GM23338 (cell line): ENCODE measurements at regions not wholly inside any gene's neighbourhood (a gene's known extent, or its start where the extent isn't known, plus 50 kb on each side); places are given as distances from the start of the nearest gene placed in this dataset.
A peak's percentile ranks its signal among the peaks of the same experiment; 100 is the strongest.
"Not testable (repeated sequence)": the region's sequence is repeated elsewhere in the genome, so short reads cannot be mapped to it uniquely, and the experiment has no call there.

ENCODE experiments used
- ATAC-seq: fragments of 200-7000 bp; cut with Tn5 transposase; 3 replicates; pipeline ENCODE4 v1.9.1; 2020
- DNase-seq: peaks from one replicate; pipeline ENCODE4 v3.0.0-alpha.2; 2015; ENCODE audit warnings: low spot score
- H2AFZ ChIP-seq: fragments of 200-600 bp; sonication (generic); 2 replicates; pipeline ENCODE4 v1.8.0; 2016; ENCODE audit warnings: antibody characterized with exemption, mild to moderate bottlenecking, moderate library complexity
- H3F3A ChIP-seq: fragments of 200-600 bp; sonication (generic); replicated peaks from 2 replicates; pipeline ENCODE4 v1.8.0; 2017; ENCODE audit warnings: antibody characterized with exemption, mixed run types, low read depth
- H3K27ac ChIP-seq: fragments of 200-600 bp; sonication (generic); 2 replicates; pipeline ENCODE4 v1.6.1; 2016; ENCODE audit warnings: low read depth
- H3K27me3 ChIP-seq: fragments of 200-600 bp; sonication (generic); 2 replicates; pipeline ENCODE4 v1.8.0; 2016; ENCODE audit warnings: mild to moderate bottlenecking, mixed run types, moderate library complexity; ENCODE audit not compliant: insufficient read depth
- H3K36me3 ChIP-seq: fragments of 200-600 bp; sonication (generic); 2 replicates; pipeline ENCODE4 v1.8.0; 2016; ENCODE audit warnings: mild to moderate bottlenecking; ENCODE audit not compliant: insufficient read depth
- H3K4me1 ChIP-seq: fragments of 200-600 bp; sonication (generic); 2 replicates; pipeline ENCODE4 v1.8.0; 2016; ENCODE audit warnings: mild to moderate bottlenecking, moderate library complexity; ENCODE audit not compliant: insufficient read depth
- H3K4me2 ChIP-seq: fragments of 200-600 bp; sonication (generic); 2 replicates; pipeline ENCODE4 v1.7.1; 2017; ENCODE audit warnings: mixed run types
- H3K4me3 ChIP-seq: fragments of 200-600 bp; sonication (generic); 2 replicates; pipeline ENCODE4 v1.6.1; 2016; ENCODE audit warnings: mixed run types
- H3K79me2 ChIP-seq: fragments of 200-600 bp; sonication (generic); replicated peaks from 2 replicates; pipeline ENCODE4 v1.8.0; 2017; ENCODE audit warnings: mild to moderate bottlenecking; ENCODE audit not compliant: insufficient read depth
- H3K9me2 ChIP-seq: fragments of 200-600 bp; sonication (generic); 2 replicates; pipeline ENCODE4 v1.8.0; 2017; ENCODE audit not compliant: insufficient read depth
- H4K20me1 ChIP-seq: fragments of 200-600 bp; sonication (generic); replicated peaks from 2 replicates; pipeline ENCODE4 v1.8.0; 2017; ENCODE audit warnings: mild to moderate bottlenecking; ENCODE audit not compliant: insufficient read depth
- H3K27ac Mint-ChIP-seq: 2 replicates; pipeline ENCODE4 v1.8.0; 2020; ENCODE audit warnings: inconsistent platforms, mild to moderate bottlenecking, moderate library complexity, mixed read lengths
- H3K27me3 Mint-ChIP-seq: 3 replicates; pipeline ENCODE4 v1.8.0; 2022; ENCODE audit warnings: low read depth, mild to moderate bottlenecking, moderate library complexity, mixed read lengths, inconsistent platforms; ENCODE audit not compliant: insufficient read depth, poor library complexity
- H3K36me3 Mint-ChIP-seq: 3 replicates; pipeline ENCODE4 v1.8.0; 2021; ENCODE audit warnings: low read depth, mild to moderate bottlenecking, inconsistent platforms, moderate library complexity, mixed read lengths
- H3K4me1 Mint-ChIP-seq: 3 replicates; pipeline ENCODE4 v1.8.0; 2020; ENCODE audit warnings: mild to moderate bottlenecking, inconsistent platforms, mixed read lengths
- H3K4me3 Mint-ChIP-seq: 3 replicates; pipeline ENCODE4 v1.8.0; 2021; ENCODE audit warnings: moderate library complexity, mild to moderate bottlenecking, inconsistent platforms, mixed read lengths
- H3K9me3 Mint-ChIP-seq: 3 replicates; pipeline ENCODE4 v1.8.0; 2020; ENCODE audit warnings: moderate library complexity, mild to moderate bottlenecking, inconsistent platforms, mixed read lengths
- CREB1 ChIP-seq: fragments of 250-450 bp; sonication (Bioruptor Pico); IDR thresholded peaks from 2 replicates; pipeline ENCODE4 v1.5.0; 2020; ENCODE audit warnings: low read depth, mild to moderate bottlenecking, moderate library complexity
- CTCF ChIP-seq, 2 experiments: fragments of 200-600 bp in 1 of 2; sonication (generic) in 1 of 2; conservative IDR thresholded peaks; 2 replicates each; pipeline versions ENCODE4 v1.5.1 to v1.6.1; 2016 to 2017; ENCODE audit warnings: antibody characterized with exemption in 2 of 2, low read depth in 2 of 2, mild to moderate bottlenecking in 2 of 2, moderate library complexity in 1 of 2
- ETS1 ChIP-seq: IDR thresholded peaks from 2 replicates; pipeline ENCODE4 v1.6.1; 2016; ENCODE audit warnings: antibody characterized with exemption
- EZH2 ChIP-seq: fragments of 200-600 bp; sonication (generic); IDR thresholded peaks from one replicate; pipeline ENCODE4 v1.8.0; 2017; ENCODE audit warnings: antibody characterized with exemption, mild to moderate bottlenecking, low read depth; ENCODE audit not compliant: unreplicated experiment
- JUNB ChIP-seq: IDR thresholded peaks from one replicate; pipeline ENCODE4 v1.6.1; 2016; ENCODE audit warnings: antibody characterized with exemption; ENCODE audit not compliant: unreplicated experiment
- NANOG ChIP-seq: IDR thresholded peaks from 2 replicates; pipeline ENCODE4 v1.6.1; 2016; ENCODE audit warnings: antibody characterized with exemption, borderline replicate concordance
- POLR2AphosphoS5 ChIP-seq: IDR thresholded peaks from 2 replicates; pipeline ENCODE4 v1.6.1; 2016; ENCODE audit warnings: antibody characterized with exemption, low read depth
- REST ChIP-seq: IDR thresholded peaks from one replicate; pipeline ENCODE4 v1.6.1; 2018; ENCODE audit warnings: antibody characterized with exemption; ENCODE audit not compliant: unreplicated experiment
- STAT1 ChIP-seq: IDR thresholded peaks from one replicate; pipeline ENCODE4 v1.6.1; 2016; ENCODE audit warnings: antibody characterized with exemption; ENCODE audit not compliant: unreplicated experiment
- ZNF331 ChIP-seq: fragments of 250-450 bp; sonication (Bioruptor Pico); IDR thresholded peaks from 2 replicates; pipeline ENCODE4 v1.5.0; 2020; ENCODE audit warnings: low read depth, mild to moderate bottlenecking, moderate library complexity
- ZNF462 ChIP-seq: fragments of 250-450 bp; sonication (Bioruptor Pico); IDR thresholded peaks from 2 replicates; pipeline ENCODE4 v1.5.0; 2020; ENCODE audit warnings: mild to moderate bottlenecking, moderate library complexity

GRCh38 chr1:181325765-181326164, 157.6 kb upstream of the CACNA1E start:
- not testable (repeated sequence) for H3K9me2 ChIP-seq, H3K9me3 Mint-ChIP-seq, H3K4me1 ChIP-seq, H3K27me3 Mint-ChIP-seq, H3K27me3 ChIP-seq, H3K4me3 Mint-ChIP-seq, H3K36me3 ChIP-seq, H3K27ac Mint-ChIP-seq, H3K4me2 ChIP-seq, H3K79me2 ChIP-seq, H3K36me3 Mint-ChIP-seq, H3K4me3 ChIP-seq, H3K4me1 Mint-ChIP-seq, H3K27ac ChIP-seq, H4K20me1 ChIP-seq, H3F3A ChIP-seq
- DNase-seq (peak; percentile 40), ATAC-seq (peak; percentile 77)
- H2AFZ ChIP-seq: peak overlapping the region; percentile 69

GRCh38 chr1:181326348-181326747, 157.0 kb upstream of the CACNA1E start:
- no peaks in the 10 kb centered on the region for H3K4me1 Mint-ChIP-seq
- no peak for TF ChIP-seq ZNF462 (CRISPR knock-in tag)
- TF ChIP-seq JUNB: no peak
- no peak for TF ChIP-seq CTCF (conservative IDR thresholded peaks at IDR 0.05; ENCODE audit: low read depth in 2 of 2)
- TF ChIP-seq ZNF331 (CRISPR knock-in tag): no peak
- TF ChIP-seq POLR2AphosphoS5: no peak
- no peak for TF ChIP-seq EZH2
- TF ChIP-seq ETS1: no peak
- no peak for TF ChIP-seq STAT1
- no peak for TF ChIP-seq CREB1
- no peak for TF ChIP-seq REST
- TF ChIP-seq NANOG: no peak

More at GRCh38 chr1:181326348-181326747, 157.0 kb upstream of the CACNA1E start:
- Histone ChIP-seq H3K79me2 (no peaks in the 10 kb centered on the region), H3K4me3 (no peak overlapping the region), H2AFZ (peak overlapping the region; percentile 69; the same call in 1 of the 2 replicates), H3K9me2 (no peaks in the 10 kb centered on the region; the same call in 1 of the 2 replicates), H4K20me1 (no peaks in the 10 kb centered on the region), H3K36me3 (no peaks in the 10 kb centered on the region), H3F3A (no peaks in the 10 kb centered on the region), H3K27me3 (peaks cover 3% of the 10 kb centered on the region), H3K4me1 (no peaks in the 10 kb centered on the region), H3K4me2 (no peak overlapping the region), H3K27ac (no peak overlapping the region)
- ATAC-seq (no peak), DNase-seq (no peak)
- Mint-ChIP-seq H3K9me3 (no peaks in the 10 kb centered on the region), H3K36me3 (no peaks in the 10 kb centered on the region), H3K27ac (no peak overlapping the region), H3K4me3 (no peak overlapping the region), H3K27me3 (no peaks in the 10 kb centered on the region)
